ENCODE measurements at regions not wholly inside any gene's neighbourhood (a gene's known extent, or its start where the extent isn't known, plus 50 kb on each side); places are given as distances from the start of the nearest gene placed in this dataset.

- no peak for DNase-seq
Measured at GRCh38 chr4:148793221-148793620, 351.0 kb upstream of the NR3C2 start.

- DNase-seq = no peak
Measured at GRCh38 chr4:148790691-148791090, 348.5 kb upstream of the NR3C2 start.

- DNase-seq = no peak
Measured at GRCh38 chr4:148790246-148790645, 348.0 kb upstream of the NR3C2 start.

- DNase-seq = no peak
Measured at GRCh38 chr4:148787831-148788477, 345.7 kb upstream of the NR3C2 start.

GRCh38 chr4:148787285-148787684 is 345.1 kb upstream of the NR3C2 start:
- no peak for DNase-seq

- DNase-seq = no peak
Measured at GRCh38 chr4:148786699-148787098, 344.5 kb upstream of the NR3C2 start.

GRCh38 chr4:148782284-148782683 is 340.1 kb upstream of the NR3C2 start:
- no peak for DNase-seq

- DNase-seq = no peak
Measured at GRCh38 chr4:148780426-148781005, 338.3 kb upstream of the NR3C2 start.

GRCh38 chr4:148779771-148780170 is 337.6 kb upstream of the NR3C2 start:
- DNase-seq = no peak

GRCh38 chr4:148778980-148779675 is 336.9 kb upstream of the NR3C2 start:
- no peak for DNase-seq

GRCh38 chr4:148776941-148777340 is 334.7 kb upstream of the NR3C2 start:
- no peak for DNase-seq

GRCh38 chr4:148774134-148774533 is 331.9 kb upstream of the NR3C2 start:
- DNase-seq = no peak

- no peak for DNase-seq
Measured at GRCh38 chr4:148773313-148773712, 331.1 kb upstream of the NR3C2 start.

GRCh38 chr4:148770848-148771247 is 328.6 kb upstream of the NR3C2 start:
- DNase-seq = no peak

- DNase-seq = no peak
Measured at GRCh38 chr4:148770377-148770776, 328.2 kb upstream of the NR3C2 start.

- no peak for DNase-seq
Measured at GRCh38 chr4:148764720-148765119, 322.5 kb upstream of the NR3C2 start.

GRCh38 chr4:148757171-148757570 is 315.0 kb upstream of the NR3C2 start:
- DNase-seq = no peak

- DNase-seq = no peak
Measured at GRCh38 chr4:148749403-148749802, 307.2 kb upstream of the NR3C2 start.

GRCh38 chr4:148747721-148748268 is 305.6 kb upstream of the NR3C2 start:
- no peak for DNase-seq

GRCh38 chr4:148740701-148741100 is 298.5 kb upstream of the NR3C2 start:
- DNase-seq = no peak

GRCh38 chr4:148737061-148737770 is 295.0 kb upstream of the NR3C2 start:
- no peak for DNase-seq

GRCh38 chr4:148735432-148736155 is 293.4 kb upstream of the NR3C2 start:
- DNase-seq = no peak

- no peak for DNase-seq
Measured at GRCh38 chr4:148730766-148731165, 288.6 kb upstream of the NR3C2 start.
